EH (cell line): ENCODE measurements at regions not wholly inside any gene's neighbourhood (a gene's known extent, or its start where the extent isn't known, plus 50 kb on each side); places are given as distances from the start of the nearest gene placed in this dataset.

Experiments used
- DNase-seq: peaks from one replicate; pipeline ENCODE4 v3.0.0-alpha.2; 2015; ENCODE audit warnings: low read depth

GRCh38 chr2:144156736-144157640, 362.9 kb downstream of the ZEB2 start:
- peak; percentile 29 for DNase-seq

GRCh38 chr2:144154205-144154604, 365.7 kb downstream of the ZEB2 start:
- no peak for DNase-seq

- DNase-seq = peak; percentile 89
Observed at GRCh38 chr2:144152817-144153271, 367.1 kb downstream of the ZEB2 start.

GRCh38 chr2:144151851-144152250, 368.1 kb downstream of the ZEB2 start:
- no peak for DNase-seq

GRCh38 chr2:144151405-144151804, 368.5 kb downstream of the ZEB2 start:
- no peak for DNase-seq

GRCh38 chr2:144147356-144147755, 372.6 kb downstream of the ZEB2 start:
- no peak for DNase-seq

GRCh38 chr2:144146876-144147275, 373.0 kb downstream of the ZEB2 start:
- DNase-seq = no peak

GRCh38 chr2:144146076-144146475, 373.8 kb downstream of the ZEB2 start:
- no peak for DNase-seq

GRCh38 chr2:144143294-144144151, 376.4 kb downstream of the ZEB2 start:
- DNase-seq = no peak

- DNase-seq = no peak
Observed at GRCh38 chr2:144140891-144141290, 379.0 kb downstream of the ZEB2 start.

GRCh38 chr2:144137705-144138428, 382.1 kb downstream of the ZEB2 start:
- DNase-seq = peak; percentile 91

GRCh38 chr2:144137272-144137671, 382.6 kb downstream of the ZEB2 start:
- no peak for DNase-seq

- DNase-seq = no peak
Observed at GRCh38 chr2:144136297-144137010, 383.5 kb downstream of the ZEB2 start.

GRCh38 chr2:144133936-144134665, 385.8 kb downstream of the ZEB2 start:
- no peak for DNase-seq

- peak; percentile 71 for DNase-seq
Observed at GRCh38 chr2:144132357-144132756, 387.6 kb downstream of the ZEB2 start.

GRCh38 chr2:144131042-144131441, 388.9 kb downstream of the ZEB2 start:
- DNase-seq = peak; percentile 52

GRCh38 chr2:144130551-144130950, 389.4 kb downstream of the ZEB2 start:
- DNase-seq = no peak

GRCh38 chr2:144128130-144128746, 391.7 kb downstream of the ZEB2 start:
- DNase-seq = no peak

- DNase-seq = no peak
Observed at GRCh38 chr2:144127693-144128092, 392.2 kb downstream of the ZEB2 start.

GRCh38 chr2:144126302-144126701, 393.6 kb downstream of the ZEB2 start:
- no peak for DNase-seq
